CD8-positive, alpha-beta memory T cell (primary cell): ENCODE measurements at regions not wholly inside any gene's neighbourhood (a gene's known extent, or its start where the extent isn't known, plus 50 kb on each side); places are given as distances from the start of the nearest gene placed in this dataset.

Experiments
- CTCF ChIA-PET: fragments of 350-600 bp; sonication (Branson Sonifier 250); formaldehyde crosslinking; loops from one replicate; lab custom pipeline; 2021; ENCODE audit warnings: antibody characterized with exemption; lab: Charles Lee
- POLR2A ChIA-PET: fragments of 350-600 bp; sonication (Branson Sonifier 250); formaldehyde crosslinking; loops from one replicate; lab custom pipeline; 2021; ENCODE audit warnings: antibody characterized with exemption; lab: Charles Lee
- DNase-seq, 5 donors: peaks; one replicate each; pipeline versions ENCODE4 v3.0.0 to v3.0.0-alpha.2; 2020 to 2022; ENCODE audit warnings: mixed read lengths in 1 of 5
- H3K27ac ChIP-seq: one replicate; pipeline ENCODE4 v1.7.0; 2013; ENCODE audit warnings: low read depth, mild to moderate bottlenecking, low read length, moderate library complexity
- H3K27me3 ChIP-seq: 2 replicates; pipeline ENCODE4 v1.7.0; 2013; ENCODE audit warnings: low read length, mild to moderate bottlenecking; ENCODE audit not compliant: insufficient read depth, poor library complexity, severe bottlenecking
- H3K36me3 ChIP-seq: 2 replicates; pipeline ENCODE4 v1.7.0; 2013; ENCODE audit warnings: mild to moderate bottlenecking, low read length, moderate library complexity; ENCODE audit not compliant: insufficient read depth
- H3K4me1 ChIP-seq: 2 replicates; pipeline ENCODE4 v1.7.0; 2013; ENCODE audit warnings: mild to moderate bottlenecking, low read length, moderate library complexity; ENCODE audit not compliant: insufficient read depth
- H3K4me3 ChIP-seq: 2 replicates; pipeline ENCODE4 v1.7.0; 2013; ENCODE audit warnings: mild to moderate bottlenecking, low read length
- H3K9me3 ChIP-seq: 2 replicates; pipeline ENCODE4 v1.7.0; 2013; ENCODE audit warnings: mild to moderate bottlenecking, low read length
- H3K27ac Mint-ChIP-seq, 8 donors: one replicate each; pipeline ENCODE4 v1.8.0; 2020 to 2021; ENCODE audit warnings: mixed read lengths in 8 of 8, mild to moderate bottlenecking in 6 of 8, inconsistent platforms in 3 of 8, moderate library complexity in 3 of 8
- H3K27me3 Mint-ChIP-seq, 2 donors: one replicate each; pipeline ENCODE4 v1.8.0; 2020 to 2021; ENCODE audit warnings: mixed read lengths in 2 of 2, mild to moderate bottlenecking in 1 of 2, moderate library complexity in 1 of 2
- H3K36me3 Mint-ChIP-seq, 3 donors: one replicate each; pipeline ENCODE4 v1.8.0; 2020 to 2021; ENCODE audit warnings: mixed read lengths in 3 of 3, inconsistent platforms in 1 of 3, mild to moderate bottlenecking in 1 of 3
- H3K4me1 Mint-ChIP-seq, 3 donors: one replicate each; pipeline ENCODE4 v1.8.0; 2020 to 2021; ENCODE audit warnings: mixed read lengths in 3 of 3, inconsistent platforms in 1 of 3, mild to moderate bottlenecking in 1 of 3
- H3K4me3 Mint-ChIP-seq, 7 donors: one replicate each; pipeline ENCODE4 v1.8.0; 2020 to 2021; ENCODE audit warnings: mixed read lengths in 7 of 7, mild to moderate bottlenecking in 6 of 7, moderate library complexity in 4 of 7, inconsistent platforms in 2 of 7
- H3K9me3 Mint-ChIP-seq, 5 donors: one replicate each; pipeline ENCODE4 v1.8.0; 2020 to 2022; ENCODE audit warnings: mixed read lengths in 5 of 5, mild to moderate bottlenecking in 3 of 5, moderate library complexity in 2 of 5, inconsistent platforms in 1 of 5

DNA sequence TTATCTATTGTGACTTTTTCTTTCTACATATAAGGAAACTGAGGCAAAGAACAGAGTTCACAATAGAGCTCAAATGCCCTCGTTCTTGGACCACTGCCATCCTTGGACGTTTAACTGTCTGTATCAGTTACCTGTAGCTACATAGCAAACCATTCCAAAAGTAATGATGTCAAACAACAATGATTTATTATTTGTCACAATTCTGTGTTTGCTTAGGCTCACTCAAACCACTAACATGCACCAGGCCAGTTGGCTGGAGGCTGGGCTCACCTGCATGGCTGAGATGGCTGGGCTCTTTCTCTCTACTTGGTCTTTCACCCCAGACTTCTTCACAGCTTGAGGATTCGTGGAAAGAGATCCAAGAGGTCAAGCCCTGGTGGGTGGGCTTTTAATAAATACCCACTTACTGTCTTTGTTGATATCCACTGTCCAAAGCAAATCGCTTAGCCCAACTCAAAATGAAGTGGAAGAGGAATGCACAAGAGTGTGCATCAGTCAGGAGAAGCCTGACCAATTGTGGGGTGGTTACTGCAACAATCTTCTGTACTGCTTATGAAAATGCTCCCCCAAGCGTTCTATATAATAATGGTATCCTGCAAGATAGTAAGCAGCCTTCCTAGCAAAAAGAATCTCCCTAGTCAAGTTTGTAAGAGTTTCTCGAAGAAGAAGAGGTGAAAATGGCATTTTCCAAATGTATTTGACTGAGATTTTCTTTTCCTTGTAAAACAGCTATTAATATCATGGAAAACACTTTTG lies 163.5 kb upstream of the NT5C1B start:
- H3K4me3 Mint-ChIP-seq, result no peak overlapping the region
- H3K9me3 ChIP-seq, result no peaks in the 10 kb centered on the region
- H3K4me1 Mint-ChIP-seq, result no peaks in the 10 kb centered on the region
- H3K36me3 Mint-ChIP-seq, result peaks cover 0 to 10% (median 0%) of the 10 kb centered on the region in 3 donors
- no peak overlapping the region for H3K27ac ChIP-seq
- H3K27me3 Mint-ChIP-seq, result no peaks in the 10 kb centered on the region
- no peak for DNase-seq
- ChIA-PET POLR2A (no interaction called here), CTCF (no interaction called here)
- no peak overlapping the region for H3K27ac Mint-ChIP-seq
- H3K4me3 ChIP-seq, result no peak overlapping the region
- no peaks in the 10 kb centered on the region for H3K4me1 ChIP-seq
- no peaks in the 10 kb centered on the region for H3K27me3 ChIP-seq
- H3K36me3 ChIP-seq, result no peaks in the 10 kb centered on the region
- H3K9me3 Mint-ChIP-seq, result peaks cover 0 to 4% (median 0%) of the 10 kb centered on the region in 5 donors

DNA sequence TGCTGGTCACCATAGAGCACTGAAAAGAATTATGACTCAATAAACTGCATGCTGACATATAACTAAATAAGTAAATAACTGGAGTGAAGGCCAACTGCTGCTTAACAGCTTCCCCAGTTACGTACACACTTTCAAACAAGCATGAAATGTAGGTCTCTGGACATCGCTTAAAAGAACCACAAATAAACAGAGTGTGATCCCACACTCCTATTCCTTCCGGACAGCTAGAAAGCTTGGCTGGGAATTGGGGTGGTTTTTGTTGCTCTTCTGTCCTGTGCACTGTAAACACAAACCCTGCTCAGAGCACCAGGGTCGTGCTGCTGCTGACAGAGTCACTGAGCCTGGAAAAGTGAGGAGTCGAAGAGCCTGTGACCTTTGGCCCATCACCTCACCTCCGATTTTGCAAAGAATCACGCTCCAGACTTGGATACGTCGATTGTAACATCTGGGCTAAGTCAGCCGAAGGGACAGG lies 162.7 kb upstream of the NT5C1B start:
- Histone ChIP-seq H3K36me3 (no peaks in the 10 kb centered on the region), H3K27me3 (no peaks in the 10 kb centered on the region), H3K4me3 (no peak overlapping the region), H3K4me1 (no peaks in the 10 kb centered on the region), H3K27ac (no peak overlapping the region), H3K9me3 (no peaks in the 10 kb centered on the region)
- ChIA-PET CTCF (no interaction called here), POLR2A (no interaction called here)
- H3K27me3 Mint-ChIP-seq, result no peaks in the 10 kb centered on the region
- no peaks in the 10 kb centered on the region for H3K4me1 Mint-ChIP-seq
- no peak for DNase-seq
- H3K27ac Mint-ChIP-seq, result no peak overlapping the region
- peaks cover 0 to 4% (median 0%) of the 10 kb centered on the region in 3 donors for H3K36me3 Mint-ChIP-seq
- H3K9me3 Mint-ChIP-seq, result peaks cover 0 to 4% (median 0%) of the 10 kb centered on the region in 5 donors
- H3K4me3 Mint-ChIP-seq, result no peak overlapping the region

DNA sequence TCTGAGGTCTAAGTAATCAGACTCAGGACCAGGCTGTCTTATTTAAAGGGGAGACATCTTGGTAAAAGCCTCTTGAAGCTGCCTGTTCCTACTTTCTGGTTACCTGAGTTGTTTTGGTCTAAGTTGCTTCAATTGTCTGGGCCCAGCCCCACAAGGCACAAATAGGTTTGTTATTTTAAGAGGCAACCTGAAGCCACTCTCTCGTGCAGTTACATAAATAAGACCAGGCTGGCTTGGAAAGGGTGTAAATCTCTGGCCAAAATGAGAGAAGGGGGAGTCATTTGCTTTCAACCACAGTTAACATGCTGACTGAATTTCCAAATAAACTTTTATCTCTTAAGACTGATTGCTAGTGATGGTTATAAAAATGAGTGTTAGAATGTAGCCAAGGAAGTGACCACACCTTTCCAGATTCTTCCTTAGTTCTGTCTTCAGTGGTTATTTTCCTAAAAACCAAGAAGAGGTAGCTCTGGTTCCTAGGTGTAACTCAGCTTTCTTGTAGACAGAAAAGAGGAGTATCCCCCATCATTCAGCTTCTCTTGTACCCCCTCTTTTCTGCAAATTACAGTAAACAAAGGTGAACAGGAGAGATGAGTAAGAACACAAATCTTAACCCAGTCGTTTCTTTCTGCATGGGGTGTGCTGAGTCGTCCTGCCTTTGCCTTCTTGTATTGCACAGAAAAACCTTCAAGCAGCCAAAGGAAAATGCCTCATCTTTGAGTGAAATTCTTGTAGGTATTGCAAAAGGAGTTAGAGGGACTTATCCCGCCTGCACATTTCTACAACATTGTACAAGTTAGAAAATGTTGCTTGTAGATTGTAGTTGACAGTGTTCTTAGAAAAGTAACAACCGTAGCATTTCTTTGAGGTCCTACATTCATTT lies 161.5 kb upstream of the NT5C1B start:
- no peak overlapping the region for H3K4me3 Mint-ChIP-seq
- H3K27me3 Mint-ChIP-seq, result no peaks in the 10 kb centered on the region
- POLR2A ChIA-PET, result no interaction called here
- no peaks in the 10 kb centered on the region for H3K36me3 Mint-ChIP-seq
- H3K4me3 ChIP-seq, result no peak overlapping the region
- no peaks in the 10 kb centered on the region for H3K4me1 Mint-ChIP-seq
- DNase-seq, result no peak
- H3K36me3 ChIP-seq, result no peaks in the 10 kb centered on the region
- no peaks in the 10 kb centered on the region for H3K9me3 ChIP-seq
- H3K9me3 Mint-ChIP-seq, result no peaks in the 10 kb centered on the region
- CTCF ChIA-PET, result interaction anchor here (1.4 kb wide), 1 partner anchor 627 kb away, joined by 4 read pairs; no protein-coding TSS in a partner anchor
- no peak overlapping the region for H3K27ac Mint-ChIP-seq
- H3K27ac ChIP-seq, result no peak overlapping the region
- no peaks in the 10 kb centered on the region for H3K4me1 ChIP-seq
- no peaks in the 10 kb centered on the region for H3K27me3 ChIP-seq

DNA sequence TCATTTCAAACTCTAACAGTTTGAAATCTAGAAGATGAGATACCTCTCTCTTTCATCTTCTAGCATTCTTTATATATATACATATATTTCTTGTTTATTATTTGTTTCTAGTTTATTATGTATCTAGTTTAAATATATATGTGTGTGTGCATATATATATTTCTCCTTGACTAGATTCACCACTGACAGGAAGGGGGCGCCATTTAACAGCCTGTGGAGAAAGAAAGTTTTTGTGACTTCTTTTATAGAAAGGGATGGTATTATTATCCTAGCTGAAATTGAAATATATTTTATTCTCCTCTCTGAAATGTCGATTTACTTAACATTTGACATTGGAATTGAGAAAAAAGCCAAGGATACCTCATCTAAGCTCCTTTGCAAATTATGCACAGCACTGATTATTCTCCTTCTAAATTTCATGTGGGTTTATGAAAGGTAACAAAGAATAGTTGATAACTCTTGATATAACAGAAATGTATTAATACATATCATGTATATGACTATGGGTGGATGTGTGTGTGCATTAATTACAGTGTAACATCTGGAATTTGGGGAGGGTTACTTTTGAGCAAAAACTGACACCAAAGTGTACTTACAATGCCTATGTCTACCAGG lies 160.7 kb upstream of the NT5C1B start:
- no peak overlapping the region for H3K4me3 Mint-ChIP-seq
- CTCF ChIA-PET, result interaction anchor here (1.4 kb wide), 1 partner anchor 628 kb away, joined by 4 read pairs; no protein-coding TSS in a partner anchor

DNA sequence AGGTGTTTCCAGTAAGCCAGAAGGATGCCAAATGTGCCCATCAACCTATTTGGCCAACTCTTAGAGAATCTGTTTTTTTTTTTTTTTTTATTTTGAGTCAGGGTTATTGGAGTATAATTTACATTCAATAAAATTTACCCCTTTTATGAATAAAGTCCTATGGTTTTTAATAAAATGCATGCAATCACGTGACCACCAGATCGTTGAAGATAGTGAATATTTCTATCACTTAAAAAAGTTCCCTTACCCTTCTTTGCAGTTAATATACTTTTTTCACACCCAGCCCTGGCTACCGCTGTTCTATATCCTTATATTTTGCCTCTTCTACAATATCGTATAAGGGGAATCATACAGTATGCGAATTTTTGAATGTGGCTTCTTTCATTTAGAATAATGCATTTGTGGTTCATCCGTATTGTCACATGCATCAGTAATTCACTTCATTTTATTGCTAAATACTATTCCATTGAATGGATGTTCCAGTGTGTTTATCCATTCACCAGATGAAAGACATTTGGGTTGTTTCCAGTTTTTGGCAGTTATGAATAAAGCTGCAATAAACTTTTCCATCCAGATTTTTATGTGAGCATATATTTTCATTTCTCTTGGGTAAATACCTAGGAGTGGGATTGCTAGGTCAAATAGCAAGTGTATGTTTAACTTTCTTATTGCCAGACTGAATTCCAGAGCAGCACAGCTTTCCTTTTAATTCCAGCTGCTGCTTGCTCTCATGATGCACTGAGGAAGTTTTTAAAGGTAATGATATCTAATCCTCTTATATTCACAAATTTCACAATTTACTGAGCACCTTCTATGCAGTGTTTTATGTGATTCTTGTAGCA lies 156.3 kb upstream of the NT5C1B start:
- Mint-ChIP-seq H3K4me3 (no peak overlapping the region), H3K27ac (no peak overlapping the region), H3K9me3 (no peaks in the 10 kb centered on the region), H3K27me3 (no peaks in the 10 kb centered on the region), H3K4me1 (no peaks in the 10 kb centered on the region), H3K36me3 (peaks cover 0 to 11% (median 0%) of the 10 kb centered on the region in 3 donors)
- no peak overlapping the region for H3K4me3 ChIP-seq
- ChIA-PET CTCF (no interaction called here), POLR2A (no interaction called here)
- no peak for DNase-seq
- no peaks in the 10 kb centered on the region for H3K27me3 ChIP-seq
- no peaks in the 10 kb centered on the region for H3K9me3 ChIP-seq
- H3K4me1 ChIP-seq, result no peaks in the 10 kb centered on the region
- H3K36me3 ChIP-seq, result no peaks in the 10 kb centered on the region
- no peak overlapping the region for H3K27ac ChIP-seq

More for the DNA sequence above, 160.7 kb upstream of the NT5C1B start:
- Mint-ChIP-seq H3K36me3 (no peaks in the 10 kb centered on the region), H3K27me3 (no peaks in the 10 kb centered on the region), H3K9me3 (no peaks in the 10 kb centered on the region), H3K27ac (no peak overlapping the region), H3K4me1 (no peaks in the 10 kb centered on the region)
- peak in 1 of 5 donors; percentile 6 for DNase-seq
- Histone ChIP-seq H3K27me3 (no peaks in the 10 kb centered on the region), H3K27ac (no peak overlapping the region), H3K4me3 (no peak overlapping the region), H3K9me3 (no peaks in the 10 kb centered on the region), H3K4me1 (no peaks in the 10 kb centered on the region), H3K36me3 (no peaks in the 10 kb centered on the region)
- POLR2A ChIA-PET, result no interaction called here

DNA sequence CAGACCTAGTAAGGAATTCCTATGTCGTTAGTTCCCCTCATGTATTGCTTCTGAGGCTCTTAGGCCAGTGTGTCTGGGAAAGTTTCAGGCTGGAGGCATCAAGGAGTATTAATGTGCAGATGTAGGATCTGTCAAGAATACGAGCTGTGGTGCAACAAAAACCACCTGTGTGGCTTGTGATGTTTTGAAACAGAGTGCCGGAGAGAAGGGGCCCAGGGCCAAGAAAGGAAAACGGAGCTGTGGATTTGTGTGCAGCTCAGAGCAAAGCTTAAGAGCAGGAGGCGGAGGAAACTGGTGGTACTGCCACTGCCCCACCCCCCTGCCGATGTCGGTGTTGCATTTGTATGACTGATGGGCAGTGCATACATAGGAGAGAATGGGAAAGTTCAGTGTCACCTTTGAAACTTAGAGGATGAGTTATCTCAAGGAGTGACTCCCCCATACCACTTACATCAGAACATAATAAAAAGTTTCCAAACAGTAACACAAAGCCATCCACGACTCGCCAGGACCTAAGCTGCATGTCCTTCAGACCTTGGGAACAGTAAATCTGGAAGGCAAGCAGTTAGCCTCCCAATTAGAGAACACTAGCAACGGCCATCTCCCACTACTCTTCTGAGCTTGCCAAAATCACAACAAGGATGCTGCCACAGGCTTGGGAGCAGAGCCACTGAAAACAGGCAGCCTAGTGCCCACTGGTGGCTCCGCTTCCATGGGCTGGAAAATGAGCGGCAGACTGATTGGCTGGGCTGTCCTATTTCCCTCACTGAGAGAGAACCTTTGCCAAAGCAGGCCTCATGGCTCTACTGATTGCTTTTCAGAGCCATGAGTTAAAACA lies 152.7 kb upstream of the NT5C1B start:
- Histone ChIP-seq H3K9me3 (no peaks in the 10 kb centered on the region), H3K27me3 (no peaks in the 10 kb centered on the region), H3K4me3 (no peak overlapping the region), H3K27ac (no peak overlapping the region), H3K4me1 (no peaks in the 10 kb centered on the region), H3K36me3 (no peaks in the 10 kb centered on the region)
- Mint-ChIP-seq H3K36me3 (peaks cover 0 to 16% (median 0%) of the 10 kb centered on the region in 3 donors), H3K9me3 (peaks cover 0 to 10% (median 3%) of the 10 kb centered on the region in 5 donors), H3K4me1 (no peaks in the 10 kb centered on the region), H3K27ac (no peak overlapping the region), H3K4me3 (no peak overlapping the region), H3K27me3 (no peaks in the 10 kb centered on the region)
- no peak for DNase-seq
- ChIA-PET CTCF (no interaction called here), POLR2A (no interaction called here)

DNA sequence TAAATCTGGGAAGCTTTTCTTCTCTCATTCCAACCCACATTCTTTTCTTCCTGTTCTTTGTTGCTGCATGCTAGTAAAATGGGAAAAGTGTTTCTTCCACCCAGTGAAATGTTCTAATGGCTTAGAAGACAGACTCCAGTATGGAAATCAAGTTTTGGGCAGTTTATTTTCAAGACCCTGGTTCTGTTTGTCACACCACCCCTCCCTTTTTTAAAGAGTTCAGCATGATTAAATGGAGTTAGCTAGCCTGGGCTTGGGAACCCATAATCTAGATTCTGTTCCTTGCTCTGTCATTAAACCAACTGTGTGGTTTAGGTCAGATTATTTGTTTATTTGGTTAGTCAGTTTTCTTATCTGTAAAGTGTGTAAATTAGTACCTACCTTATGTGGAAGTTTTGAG lies 151.8 kb upstream of the NT5C1B start:
- no peak for DNase-seq

More for the DNA sequence above, 151.8 kb upstream of the NT5C1B start:
- ChIA-PET POLR2A (no interaction called here), CTCF (no interaction called here)
- no peak overlapping the region for H3K4me3 ChIP-seq
- peaks cover 0 to 21% (median 0%) of the 10 kb centered on the region in 3 donors for H3K36me3 Mint-ChIP-seq
- no peaks in the 10 kb centered on the region for H3K4me1 ChIP-seq
- no peak overlapping the region for H3K4me3 Mint-ChIP-seq
- no peak overlapping the region for H3K27ac Mint-ChIP-seq
- no peaks in the 10 kb centered on the region for H3K27me3 Mint-ChIP-seq
- H3K9me3 Mint-ChIP-seq, result peaks cover 0 to 19% (median 9%) of the 10 kb centered on the region in 5 donors
- no peaks in the 10 kb centered on the region for H3K27me3 ChIP-seq
- no peaks in the 10 kb centered on the region for H3K9me3 ChIP-seq
- H3K36me3 ChIP-seq, result no peaks in the 10 kb centered on the region
- H3K27ac ChIP-seq, result no peak overlapping the region
- H3K4me1 Mint-ChIP-seq, result no peaks in the 10 kb centered on the region
